DMS53 treated with DMSO at 0.1 percent for 48 hours (cell line): ENCODE measurements at regions not wholly inside any gene's neighbourhood (a gene's known extent, or its start where the extent isn't known, plus 50 kb on each side); places are given as distances from the start of the nearest gene placed in this dataset.
"Not testable (repeated sequence)": the region's sequence is repeated elsewhere in the genome, so short reads cannot be mapped to it uniquely, and the experiment has no call there.

Experiments used
- DNase-seq: peaks from one replicate; lab custom pipeline; 2025; ENCODE audit not compliant: unreplicated experiment; lab: John Stamatoyannopoulos, UW

- no peak for DNase-seq
These were observed 184.3 kb downstream of the ADRA2A start for GRCh38 chr10:111261081-111261615.

DNA sequence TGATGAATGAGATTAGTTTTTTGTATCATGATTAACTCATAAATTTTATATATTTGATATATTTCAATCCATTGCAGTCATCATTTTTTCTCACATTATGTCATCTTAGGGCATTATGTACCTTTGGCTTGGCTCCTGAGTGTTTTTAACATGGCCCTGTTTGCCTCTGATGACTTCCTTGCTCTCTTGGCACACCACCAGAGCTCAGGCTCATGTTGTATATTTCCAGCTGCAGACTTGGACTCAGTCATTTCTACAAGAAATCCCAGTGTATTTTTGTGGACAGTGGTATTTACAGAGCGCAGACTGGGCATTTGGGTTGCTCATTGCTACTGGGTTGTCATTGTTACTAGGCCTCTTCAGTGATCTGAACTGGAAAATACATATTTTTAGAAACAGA lies 188.5 kb downstream of the ADRA2A start:
- no peak for DNase-seq

DNA sequence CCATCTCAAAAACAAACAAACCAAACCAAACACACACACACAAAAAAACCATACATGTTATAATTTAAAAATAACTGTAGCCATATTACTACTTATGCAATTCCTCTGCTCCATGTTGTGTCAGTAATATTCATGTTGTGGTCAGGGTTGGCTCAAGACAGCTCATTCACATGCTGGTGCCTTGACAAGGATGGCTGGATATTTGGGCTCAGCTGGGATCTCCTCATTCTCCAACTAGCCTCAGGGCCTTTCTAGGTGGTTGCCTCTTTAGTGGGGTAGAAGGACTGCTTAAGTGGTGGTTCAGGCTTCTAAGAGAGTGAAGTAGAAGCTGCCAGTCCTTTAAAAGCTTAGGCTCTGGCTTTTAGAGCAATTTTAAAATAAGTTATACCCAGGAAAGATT lies 189.3 kb downstream of the ADRA2A start:
- no peak for DNase-seq

DNA sequence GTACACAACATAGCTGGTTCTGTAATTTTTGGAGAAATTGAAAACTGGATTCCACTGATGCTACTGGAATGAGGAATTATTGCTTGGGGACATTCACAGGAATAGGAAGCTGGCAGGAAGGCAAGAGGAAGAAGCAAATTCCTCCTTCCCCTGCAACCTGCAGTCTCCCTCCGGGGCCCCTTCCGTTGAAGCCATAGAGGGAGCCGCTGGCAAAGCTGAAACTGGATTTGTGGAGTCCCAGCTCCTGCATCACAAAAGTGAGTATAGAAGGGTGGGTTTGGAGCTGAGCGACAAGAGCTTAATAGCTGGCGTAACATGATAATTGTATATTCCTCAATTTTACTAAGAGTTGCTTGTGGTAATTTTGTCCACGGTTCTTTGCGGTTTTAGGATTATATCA lies 190.8 kb downstream of the ADRA2A start:
- DNase-seq: no peak

DNA sequence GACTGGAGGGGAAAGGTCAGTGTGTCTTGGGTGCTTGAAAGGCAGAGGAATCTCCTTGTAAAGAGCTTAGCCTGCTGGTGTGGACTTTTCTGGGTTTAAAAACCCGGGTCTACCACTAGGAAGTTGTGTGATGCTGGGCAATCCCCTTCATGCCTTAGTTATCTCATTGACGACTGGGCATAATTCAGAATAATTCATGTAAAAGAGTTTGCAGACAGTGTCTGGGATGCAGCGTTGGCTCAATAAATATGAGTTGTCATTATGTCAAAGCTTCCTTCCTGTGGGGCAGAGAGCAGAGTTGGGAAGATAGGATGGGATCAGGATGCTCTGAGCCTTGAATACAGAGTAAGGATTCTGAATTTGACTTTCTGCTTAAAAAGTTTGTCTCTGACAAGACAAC lies 196.4 kb downstream of the ADRA2A start:
- no peak for DNase-seq

- DNase-seq: no peak
These were observed 196.8 kb downstream of the ADRA2A start for GRCh38 chr10:111273635-111274034.

GRCh38 chr10:111275091-111275490 lies 198.3 kb downstream of the ADRA2A start:
- no peak for DNase-seq

- DNase-seq: no peak
These were observed 200.8 kb downstream of the ADRA2A start for GRCh38 chr10:111277661-111278060.

DNA sequence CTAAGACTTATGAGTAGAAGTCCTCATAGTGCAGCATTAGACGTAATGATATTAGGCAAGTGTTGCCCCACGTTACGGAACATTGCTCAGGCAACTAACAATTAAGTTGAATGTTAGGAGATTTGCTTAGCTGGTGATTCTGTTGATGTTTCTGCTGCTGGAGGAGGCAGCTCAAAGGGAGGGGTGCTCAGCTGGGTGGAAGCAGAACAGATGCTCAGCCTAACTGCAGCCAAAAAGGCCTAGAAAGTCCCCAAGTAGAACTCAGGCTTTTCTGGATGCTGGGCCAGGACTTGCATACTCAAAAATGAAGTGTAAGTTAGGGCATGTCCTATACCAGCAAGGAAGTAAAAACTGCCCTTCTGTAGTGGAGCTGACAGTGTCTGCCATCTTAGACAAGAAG lies 201.4 kb downstream of the ADRA2A start:
- no peak for DNase-seq

DNA sequence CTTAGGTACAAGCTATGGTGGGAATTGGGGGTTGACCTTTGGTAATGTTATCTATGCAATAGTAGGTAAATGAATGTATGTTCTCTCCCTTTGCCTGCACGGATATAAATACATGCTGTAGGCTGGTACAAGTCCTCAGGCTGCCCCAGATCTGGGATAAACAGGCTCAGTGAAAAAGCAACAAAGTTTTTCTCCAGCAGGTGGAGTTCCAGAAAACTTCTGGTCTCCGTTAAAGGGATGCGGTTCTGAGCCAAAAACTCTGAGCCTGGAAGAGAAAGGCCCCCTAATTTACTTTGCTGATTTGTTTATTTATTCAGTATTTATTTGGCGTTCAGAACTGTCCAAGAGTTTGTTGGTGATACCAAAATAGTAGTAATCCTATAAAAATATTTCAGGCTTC lies 204.7 kb downstream of the ADRA2A start:
- DNase-seq: no peak

DNA sequence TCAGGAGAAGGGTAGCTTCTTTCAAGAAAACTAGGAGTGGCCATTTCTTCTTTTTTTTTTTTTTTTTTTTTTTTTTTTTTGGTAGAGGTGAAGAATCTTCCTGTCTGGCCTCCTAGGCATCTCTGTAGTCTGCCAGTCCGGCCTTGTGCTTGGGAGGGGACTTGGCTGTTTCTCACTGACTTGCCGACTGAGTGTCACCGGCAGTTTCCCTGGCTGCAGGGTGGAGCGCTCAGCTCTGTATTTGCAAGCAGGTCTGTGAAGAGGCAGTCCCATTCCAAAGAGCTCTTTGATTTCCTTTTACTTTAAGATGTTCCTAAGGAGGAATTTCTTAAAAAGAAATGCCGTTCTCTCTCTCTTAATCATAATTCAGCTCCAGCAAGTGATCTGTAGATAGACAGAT lies 212.6 kb downstream of the ADRA2A start:
- DNase-seq: no peak

- no peak for DNase-seq
These were observed 213.8 kb downstream of the ADRA2A start for GRCh38 chr10:111290649-111291048.

DNA sequence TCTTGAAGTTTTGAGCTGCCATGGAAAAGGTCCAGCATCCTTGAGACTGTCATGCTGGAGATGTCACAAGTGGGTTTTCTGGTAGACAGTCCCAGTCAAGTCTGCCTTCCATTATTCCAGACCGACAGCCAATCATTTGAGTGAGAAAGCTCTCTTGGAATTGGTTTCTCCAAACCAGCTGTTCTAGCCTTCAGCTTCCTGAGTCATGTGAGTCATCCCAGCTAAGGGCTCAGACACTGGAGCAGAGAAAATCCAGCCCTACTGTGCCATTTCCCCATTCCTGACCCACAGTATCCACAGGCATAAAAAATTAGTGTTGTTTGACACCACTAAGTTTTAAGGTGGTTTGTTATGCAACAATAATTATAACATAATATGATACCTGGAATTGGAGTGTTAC lies 219.0 kb downstream of the ADRA2A start:
- no peak for DNase-seq

GRCh38 chr10:111297351-111297848 lies 220.6 kb downstream of the ADRA2A start:
- no peak for DNase-seq

GRCh38 chr10:111298031-111298430 lies 221.2 kb downstream of the ADRA2A start:
- DNase-seq: no peak

- no peak for DNase-seq
These were observed 222.2 kb downstream of the ADRA2A start for GRCh38 chr10:111299037-111299436.

- no peak for DNase-seq
These were observed 227.1 kb downstream of the ADRA2A start for GRCh38 chr10:111303887-111304286.

DNA sequence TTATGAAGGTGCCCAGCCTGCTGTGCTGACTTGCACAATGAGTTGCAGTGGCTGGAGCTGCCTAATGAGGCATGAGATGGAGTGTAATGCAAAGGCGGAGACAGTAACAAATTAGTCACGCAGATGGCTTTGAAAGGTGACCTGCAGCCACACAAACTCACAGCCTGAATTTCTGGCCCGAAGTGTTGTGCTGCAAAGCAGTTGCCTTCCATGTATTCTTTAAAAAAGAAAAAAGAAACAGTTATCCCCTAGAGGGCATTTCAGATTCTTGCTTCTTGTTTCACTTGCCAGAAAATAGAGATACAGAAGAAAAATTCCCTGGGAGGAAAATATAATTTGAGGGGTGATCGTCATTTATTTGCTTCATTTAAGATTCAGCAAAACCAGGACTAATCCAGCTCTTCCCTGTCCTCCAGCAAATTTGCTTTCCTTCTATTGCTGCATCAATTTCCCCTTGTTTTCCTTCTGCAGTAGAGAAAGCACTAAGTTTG lies 239.9 kb downstream of the ADRA2A start:
- no peak for DNase-seq

DNA sequence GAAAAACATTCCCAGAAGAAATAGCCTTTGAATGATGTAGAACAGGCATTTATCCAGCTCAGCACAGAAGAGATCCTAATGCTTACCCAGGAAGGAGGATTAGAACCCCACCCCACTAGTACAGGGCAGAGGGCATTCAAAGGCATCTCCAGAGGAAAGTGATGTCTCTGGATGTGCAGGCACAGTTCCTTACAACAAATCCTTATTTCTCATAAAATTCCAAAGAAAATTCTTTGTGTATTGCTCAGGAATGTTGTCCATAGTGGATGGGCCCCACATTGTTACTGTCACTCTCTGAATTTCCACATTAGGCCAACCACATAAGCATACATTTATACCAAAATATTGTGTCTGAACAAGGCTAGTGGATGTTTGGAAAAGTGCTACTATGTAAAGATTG lies 243.0 kb downstream of the ADRA2A start:
- DNase-seq: no peak

DNA sequence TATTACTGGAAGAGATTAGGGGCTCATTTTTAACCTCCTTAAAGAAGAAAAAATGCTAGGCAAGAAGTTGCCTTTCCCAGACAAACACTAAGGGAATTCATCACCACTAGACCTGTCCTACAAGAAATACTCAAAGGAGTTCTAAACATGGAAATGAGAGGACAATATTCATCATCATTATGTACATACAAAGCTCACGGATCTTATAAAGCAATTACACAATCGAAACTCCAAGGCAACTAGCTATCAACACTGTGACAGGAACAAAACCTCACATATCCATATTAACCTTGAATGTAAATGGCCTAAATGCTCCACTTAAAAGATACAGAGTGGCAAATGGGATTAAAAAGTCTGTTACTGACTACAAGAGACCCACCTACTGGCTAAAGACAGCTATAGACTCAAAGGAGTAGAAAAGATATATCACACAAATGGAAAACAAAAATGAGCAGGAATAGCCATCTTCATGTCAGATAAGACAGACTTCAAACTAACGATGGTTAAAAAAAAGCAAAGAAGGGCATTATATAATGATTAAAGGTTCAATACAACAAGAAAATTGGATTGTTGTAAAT lies 246.6 kb downstream of the ADRA2A start:
- peak; percentile 28 for DNase-seq

DNA sequence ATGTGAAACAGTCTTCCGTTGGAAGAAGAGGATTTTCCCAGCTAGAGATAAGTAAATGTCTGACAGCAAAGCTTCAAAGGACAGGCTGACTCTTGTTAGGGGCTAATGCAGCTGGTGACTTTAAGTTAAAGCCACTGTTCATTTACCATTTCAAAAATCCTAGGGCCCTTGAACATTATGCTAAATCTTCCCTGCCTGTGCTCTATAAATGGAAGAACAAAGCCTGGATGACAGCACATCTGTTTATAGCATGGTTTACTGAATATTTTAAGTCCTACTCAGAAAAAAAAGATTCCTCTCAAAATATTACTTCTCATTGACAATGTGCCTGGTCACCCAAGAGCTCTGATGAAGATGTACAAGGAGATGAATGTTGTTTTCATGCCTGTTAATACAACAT lies 255.3 kb downstream of the ADRA2A start:
- not testable (repeated sequence) for DNase-seq

- no peak for DNase-seq
These were observed 259.0 kb downstream of the ADRA2A start for GRCh38 chr10:111335826-111336225.

GRCh38 chr10:111338035-111338434 lies 261.2 kb downstream of the ADRA2A start:
- DNase-seq: no peak
